ENCODE measurements at regions not wholly inside any gene's neighbourhood (a gene's known extent, or its start where the extent isn't known, plus 50 kb on each side); places are given as distances from the start of the nearest gene placed in this dataset.

DNA sequence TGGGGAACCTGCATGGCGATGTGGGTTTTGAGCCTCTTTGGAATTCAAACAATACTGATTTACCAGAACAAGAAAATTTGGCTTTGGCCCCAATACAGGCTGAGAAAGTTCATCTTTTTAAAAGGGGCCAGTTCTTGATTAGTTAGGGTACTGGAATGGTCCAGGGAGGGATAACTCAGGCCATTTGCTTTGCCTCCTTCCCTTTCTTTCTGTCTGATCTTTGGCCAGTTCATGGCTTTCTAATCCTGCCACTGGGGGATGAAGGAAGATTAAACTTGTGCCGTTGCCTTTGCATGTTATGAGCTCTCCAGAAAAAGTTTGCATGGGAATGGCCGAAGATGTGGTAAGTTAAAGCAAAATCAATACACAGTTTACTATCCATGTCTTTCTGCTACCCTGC is 78.4 kb downstream of the ADAMTS15 start:
- H3K9ac ChIP-seq (ENCODE audit: low read length): no peak overlapping the region
- no peaks in the 10 kb centered on the region for H3K9me3 ChIP-seq (ENCODE audit: control insufficient read depth, insufficient read depth, low read depth, low read length)
- H3K4me3 ChIP-seq (ENCODE audit: low read depth, low read length): no peak overlapping the region
- no peak overlapping the region for H3K27ac ChIP-seq (ENCODE audit: low read depth, low read length)
- H3K27me3 ChIP-seq (ENCODE audit: control insufficient read depth, insufficient read depth, low read length): 0 out of 2 replicates have a peak, but pooled peaks cover 3% of the 10 kb centered on the region
- H3K4me1 ChIP-seq (ENCODE audit: control insufficient read depth, insufficient read depth, low read length): peaks cover 29% of the 10 kb centered on the region
- H3K36me3 ChIP-seq (ENCODE audit: control insufficient read depth, insufficient read depth, low read length): no peaks in the 10 kb centered on the region

DNA sequence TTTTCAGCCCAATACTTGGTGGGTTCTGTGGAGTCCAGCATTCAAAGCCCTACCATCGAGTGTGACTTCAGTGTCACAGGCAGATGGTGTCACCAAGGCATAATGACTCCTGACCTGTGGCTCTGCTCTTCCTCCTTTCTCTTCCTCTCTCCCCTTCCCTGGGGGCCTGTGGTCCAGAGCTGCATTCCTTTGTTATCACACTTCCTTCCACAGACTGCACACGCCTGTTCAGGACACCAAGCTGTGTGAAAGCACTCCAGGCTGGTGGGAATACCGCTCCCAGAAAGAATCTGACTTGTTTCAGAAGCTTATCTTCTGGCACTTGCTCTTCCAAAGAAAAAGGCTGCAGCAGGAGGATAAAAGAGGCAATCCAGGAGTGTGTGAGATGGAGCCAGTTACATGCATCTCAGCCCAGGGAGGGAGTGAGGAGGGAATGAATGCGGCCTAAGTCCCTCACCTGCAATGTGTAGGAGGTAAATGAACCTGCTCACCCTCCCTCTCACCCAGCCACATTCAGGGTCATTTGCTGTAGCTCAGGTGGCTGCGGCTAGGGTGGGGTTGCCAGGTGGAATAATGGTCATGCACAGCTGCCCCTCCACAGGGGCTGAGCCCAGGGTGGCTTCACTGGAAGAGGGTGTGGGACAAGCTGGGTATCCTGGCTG is 79.3 kb downstream of the ADAMTS15 start:
- Histone ChIP-seq H3K9ac (ENCODE audit: low read length) (no peak overlapping the region), H3K27ac (ENCODE audit: low read depth, low read length) (no peak overlapping the region), H3K4me1 (ENCODE audit: control insufficient read depth, insufficient read depth, low read length) (peaks cover 21% of the 10 kb centered on the region), H3K27me3 (ENCODE audit: control insufficient read depth, insufficient read depth, low read length) (0 out of 2 replicates have a peak, but pooled peaks cover 3% of the 10 kb centered on the region), H3K9me3 (ENCODE audit: control insufficient read depth, insufficient read depth, low read depth, low read length) (no peaks in the 10 kb centered on the region), H3K4me3 (ENCODE audit: low read depth, low read length) (no peak overlapping the region), H3K36me3 (ENCODE audit: control insufficient read depth, insufficient read depth, low read length) (no peaks in the 10 kb centered on the region)

DNA sequence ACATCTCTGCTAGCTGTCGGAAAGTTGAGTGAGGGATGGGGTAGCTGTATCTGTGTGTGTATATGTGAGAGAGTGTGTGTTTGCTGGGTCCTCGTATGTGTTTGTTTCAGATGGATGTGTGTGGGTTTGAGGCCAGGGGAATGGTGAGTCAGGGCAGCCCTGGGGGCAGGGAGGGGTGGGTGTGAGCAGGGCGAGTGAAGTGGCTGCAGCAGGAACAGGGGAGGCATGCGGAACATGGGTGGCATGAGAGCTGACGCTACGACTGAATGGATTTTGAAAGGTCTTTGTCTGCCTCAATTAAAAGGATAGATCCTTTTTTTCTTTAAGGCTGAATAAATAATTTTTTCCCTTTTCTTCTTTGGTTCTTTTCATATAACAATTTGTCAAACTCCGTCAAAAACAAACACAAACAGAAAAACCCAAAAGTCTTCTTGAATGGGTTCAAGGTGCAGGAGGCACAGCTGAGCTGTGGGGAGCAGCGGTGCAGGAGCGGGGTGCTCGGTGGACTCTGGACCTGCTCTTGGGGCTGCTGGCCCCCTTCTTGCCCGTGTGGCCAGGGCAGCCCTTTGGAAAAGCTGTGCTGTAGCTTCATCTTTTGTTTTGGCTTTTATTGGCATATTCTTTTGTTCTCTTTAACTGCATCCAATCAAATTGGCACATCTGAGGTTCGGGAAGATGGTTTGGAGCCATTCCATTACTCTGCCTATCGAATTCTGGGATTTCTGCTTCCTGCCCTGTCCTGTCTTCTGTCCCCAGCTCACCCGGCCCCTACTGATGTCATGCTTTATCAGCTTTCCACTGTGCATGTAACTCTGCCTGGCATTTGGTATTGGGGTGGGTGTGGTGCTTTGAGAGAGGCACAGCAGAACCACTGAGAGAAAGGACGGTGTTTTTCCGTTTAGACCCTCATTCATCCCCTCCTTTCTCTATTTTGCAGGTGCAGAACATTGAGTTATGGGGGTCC is 80.1 kb downstream of the ADAMTS15 start:
- Histone ChIP-seq H3K9me3 (ENCODE audit: control insufficient read depth, insufficient read depth, low read depth, low read length) (no peaks in the 10 kb centered on the region), H3K27ac (ENCODE audit: low read depth, low read length) (no peak overlapping the region), H3K27me3 (ENCODE audit: control insufficient read depth, insufficient read depth, low read length) (no peaks in the 10 kb centered on the region), H3K4me1 (ENCODE audit: control insufficient read depth, insufficient read depth, low read length) (peaks cover 13% of the 10 kb centered on the region), H3K36me3 (ENCODE audit: control insufficient read depth, insufficient read depth, low read length) (no peaks in the 10 kb centered on the region), H3K9ac (ENCODE audit: low read length) (no peak overlapping the region), H3K4me3 (ENCODE audit: low read depth, low read length) (no peak overlapping the region)

DNA sequence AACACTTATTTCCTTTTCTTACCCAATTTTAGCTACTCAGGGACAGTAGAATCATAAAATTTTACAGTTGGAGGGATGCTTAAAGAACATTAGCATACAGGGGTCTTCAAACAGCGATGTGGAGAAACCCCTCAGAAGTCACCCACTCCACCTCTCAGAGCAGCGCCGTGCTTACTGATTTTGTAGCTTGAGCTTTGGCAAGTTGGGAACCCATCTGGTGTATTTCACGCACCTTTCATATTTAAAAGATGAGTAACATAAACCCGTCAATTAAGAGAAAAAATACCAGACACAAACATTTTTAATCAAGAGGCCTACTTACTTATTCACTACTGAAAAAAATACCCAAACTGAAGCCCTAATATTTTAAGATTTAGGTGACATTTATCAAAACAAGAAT is 80.9 kb downstream of the ADAMTS15 start:
- H3K27me3 ChIP-seq (ENCODE audit: control insufficient read depth, insufficient read depth, low read length): no peaks in the 10 kb centered on the region
- no peaks in the 10 kb centered on the region for H3K36me3 ChIP-seq (ENCODE audit: control insufficient read depth, insufficient read depth, low read length)
- no peak overlapping the region for H3K4me3 ChIP-seq (ENCODE audit: low read depth, low read length)
- H3K4me1 ChIP-seq (ENCODE audit: control insufficient read depth, insufficient read depth, low read length): peaks cover 8% of the 10 kb centered on the region; the same call in 1 of the 2 replicates
- H3K9me3 ChIP-seq (ENCODE audit: control insufficient read depth, insufficient read depth, low read depth, low read length): no peaks in the 10 kb centered on the region
- H3K9ac ChIP-seq (ENCODE audit: low read length): no peak overlapping the region
- H3K27ac ChIP-seq (ENCODE audit: low read depth, low read length): no peak overlapping the region

DNA sequence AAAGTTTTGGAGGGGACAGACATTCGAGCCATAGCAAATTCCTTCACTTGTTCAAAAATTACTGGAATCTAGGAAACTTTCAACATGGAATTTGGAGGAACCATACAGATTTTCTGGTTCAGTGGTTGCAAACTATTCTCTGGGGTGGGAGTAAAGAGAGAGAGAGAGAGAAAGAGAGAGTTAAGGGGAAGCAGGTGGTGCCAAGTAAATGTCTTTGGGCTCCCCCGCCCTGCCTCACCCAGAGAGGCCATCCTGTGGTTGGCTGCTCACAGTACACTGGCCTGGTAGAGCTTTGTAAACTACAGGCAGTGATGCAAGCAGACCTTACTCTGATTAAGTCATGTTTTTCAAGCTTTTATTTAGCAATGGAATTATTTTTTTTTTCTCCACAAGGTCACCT is 82.6 kb downstream of the ADAMTS15 start:
- H3K36me3 ChIP-seq (ENCODE audit: control insufficient read depth, insufficient read depth, low read length): no peaks in the 10 kb centered on the region
- no peaks in the 10 kb centered on the region for H3K9me3 ChIP-seq (ENCODE audit: control insufficient read depth, insufficient read depth, low read depth, low read length)
- H3K4me1 ChIP-seq (ENCODE audit: control insufficient read depth, insufficient read depth, low read length): peaks cover 9% of the 10 kb centered on the region; the same call in 1 of the 2 replicates
- H3K27ac ChIP-seq (ENCODE audit: low read depth, low read length): no peak overlapping the region
- H3K9ac ChIP-seq (ENCODE audit: low read length): no peak overlapping the region
- peaks cover 2% of the 10 kb centered on the region for H3K27me3 ChIP-seq (ENCODE audit: control insufficient read depth, insufficient read depth, low read length)
- H3K4me3 ChIP-seq (ENCODE audit: low read depth, low read length): no peak overlapping the region

DNA sequence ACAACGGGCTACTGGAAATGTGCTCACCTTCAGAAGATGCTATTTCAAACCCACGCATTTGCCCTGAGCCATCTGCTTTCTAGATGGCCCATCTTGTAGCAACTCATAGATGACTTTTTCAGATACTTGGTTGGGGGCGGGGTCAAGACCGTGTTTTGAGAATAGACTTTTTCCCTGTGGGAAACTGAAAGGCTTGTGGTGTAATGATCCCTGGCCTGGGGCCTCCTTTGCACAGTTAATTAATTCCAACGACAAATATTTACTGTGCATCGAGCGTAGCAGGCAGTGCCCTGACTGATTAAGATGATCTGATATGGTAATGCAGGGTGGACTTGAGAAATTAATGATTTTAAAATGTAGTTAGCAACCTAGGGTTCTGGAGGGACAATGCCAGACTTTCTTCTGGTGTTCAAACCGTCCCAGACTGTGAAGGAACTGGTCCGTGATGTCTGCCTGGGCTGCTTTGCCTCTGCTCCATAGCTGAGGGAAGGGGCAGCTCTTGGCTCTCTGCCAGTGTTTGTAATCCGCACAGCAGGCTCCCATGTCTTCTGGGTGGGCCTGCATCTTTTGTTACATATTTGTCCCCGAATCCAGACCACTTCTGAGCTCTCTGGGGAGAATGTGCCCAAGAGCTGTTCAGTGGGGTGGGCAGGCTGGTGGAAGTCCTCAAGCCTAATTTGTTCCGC is 84.8 kb downstream of the ADAMTS15 start:
- H3K9ac ChIP-seq (ENCODE audit: low read length): no peak overlapping the region
- H3K36me3 ChIP-seq (ENCODE audit: control insufficient read depth, insufficient read depth, low read length): no peaks in the 10 kb centered on the region
- peaks cover 3% of the 10 kb centered on the region; the same call in 1 of the 2 replicates for H3K4me1 ChIP-seq (ENCODE audit: control insufficient read depth, insufficient read depth, low read length)
- peaks cover 5% of the 10 kb centered on the region for H3K27me3 ChIP-seq (ENCODE audit: control insufficient read depth, insufficient read depth, low read length)
- H3K9me3 ChIP-seq (ENCODE audit: control insufficient read depth, insufficient read depth, low read depth, low read length): no peaks in the 10 kb centered on the region
- no peak overlapping the region for H3K4me3 ChIP-seq (ENCODE audit: low read depth, low read length)
- no peak overlapping the region for H3K27ac ChIP-seq (ENCODE audit: low read depth, low read length)

DNA sequence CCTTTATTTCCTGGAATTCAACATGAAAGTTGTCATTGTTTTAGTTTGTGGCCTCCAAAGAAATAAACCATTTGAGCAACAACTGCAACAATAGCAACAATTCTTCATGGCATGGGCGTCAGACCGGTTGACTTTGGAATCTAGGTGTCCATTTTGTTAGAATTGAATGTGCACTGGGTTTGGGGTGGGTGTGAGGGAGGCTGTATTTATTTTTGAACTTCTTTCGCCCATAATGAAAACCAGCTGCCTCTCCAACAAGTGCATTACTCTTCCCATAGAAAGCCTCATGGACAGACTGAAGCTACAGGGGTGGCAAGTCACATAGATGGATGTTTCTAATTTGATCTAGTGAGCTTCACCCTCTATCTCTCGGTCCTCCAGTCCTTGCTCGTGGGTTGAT is 85.4 kb downstream of the ADAMTS15 start:
- no peak overlapping the region for H3K27ac ChIP-seq (ENCODE audit: low read depth, low read length)

DNA sequence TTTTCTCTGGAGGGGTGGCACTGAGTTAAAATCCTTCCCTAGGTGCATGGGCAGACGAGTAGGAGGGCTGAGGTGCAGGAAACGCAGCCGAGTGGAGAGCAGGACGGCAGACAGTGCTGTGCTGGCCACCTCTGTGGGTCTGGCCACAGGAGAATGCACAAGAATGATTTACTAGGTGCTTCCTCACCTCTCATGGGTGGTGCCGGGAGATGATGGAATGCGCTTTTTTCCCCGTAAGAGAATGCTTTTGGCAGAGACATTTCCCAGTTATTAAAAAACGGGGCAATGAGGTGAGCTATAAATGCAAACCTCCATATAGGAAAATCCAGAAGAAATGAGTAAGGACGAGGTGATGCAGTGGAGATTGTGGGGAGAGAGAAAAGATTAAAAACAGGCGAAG is 86.1 kb downstream of the ADAMTS15 start:
- Histone ChIP-seq H3K9ac (ENCODE audit: low read length) (no peak overlapping the region), H3K27ac (ENCODE audit: low read depth, low read length) (no peak overlapping the region), H3K4me1 (ENCODE audit: control insufficient read depth, insufficient read depth, low read length) (peaks cover 3% of the 10 kb centered on the region; the same call in 1 of the 2 replicates), H3K4me3 (ENCODE audit: low read depth, low read length) (no peak overlapping the region), H3K27me3 (ENCODE audit: control insufficient read depth, insufficient read depth, low read length) (peaks cover 5% of the 10 kb centered on the region), H3K36me3 (ENCODE audit: control insufficient read depth, insufficient read depth, low read length) (no peaks in the 10 kb centered on the region), H3K9me3 (ENCODE audit: control insufficient read depth, insufficient read depth, low read depth, low read length) (no peaks in the 10 kb centered on the region)

More for the DNA sequence above, 85.4 kb downstream of the ADAMTS15 start:
- H3K36me3 ChIP-seq (ENCODE audit: control insufficient read depth, insufficient read depth, low read length): no peaks in the 10 kb centered on the region
- H3K9ac ChIP-seq (ENCODE audit: low read length): no peak overlapping the region
- H3K4me1 ChIP-seq (ENCODE audit: control insufficient read depth, insufficient read depth, low read length): peaks cover 3% of the 10 kb centered on the region; the same call in 1 of the 2 replicates
- H3K4me3 ChIP-seq (ENCODE audit: low read depth, low read length): no peak overlapping the region
- H3K27me3 ChIP-seq (ENCODE audit: control insufficient read depth, insufficient read depth, low read length): peaks cover 5% of the 10 kb centered on the region
- no peaks in the 10 kb centered on the region for H3K9me3 ChIP-seq (ENCODE audit: control insufficient read depth, insufficient read depth, low read depth, low read length)

DNA sequence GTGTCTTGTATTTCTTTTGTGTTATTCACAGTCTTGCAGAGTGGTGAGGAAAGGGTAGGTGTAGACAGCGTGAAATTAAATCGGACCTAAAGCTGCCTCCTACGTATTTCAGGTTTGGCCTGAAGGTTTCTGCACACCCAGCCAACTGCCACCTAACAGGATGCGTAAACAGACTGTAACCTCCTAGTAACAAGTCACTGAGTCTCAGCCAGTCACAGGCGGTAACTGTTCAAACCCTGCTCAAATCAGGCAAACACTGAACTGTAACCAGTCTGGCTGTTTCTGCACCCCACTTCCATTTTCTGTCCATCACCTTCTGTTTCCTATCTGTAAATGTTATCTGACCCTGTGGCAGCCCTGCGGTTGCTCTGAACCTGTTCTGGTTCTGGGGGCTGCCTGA is 87.1 kb downstream of the ADAMTS15 start:
- no peaks in the 10 kb centered on the region for H3K9me3 ChIP-seq (ENCODE audit: control insufficient read depth, insufficient read depth, low read depth, low read length)
- peaks cover 3% of the 10 kb centered on the region; the same call in 1 of the 2 replicates for H3K4me1 ChIP-seq (ENCODE audit: control insufficient read depth, insufficient read depth, low read length)
- no peak overlapping the region for H3K27ac ChIP-seq (ENCODE audit: low read depth, low read length)
- peaks cover 5% of the 10 kb centered on the region for H3K27me3 ChIP-seq (ENCODE audit: control insufficient read depth, insufficient read depth, low read length)
- no peak overlapping the region for H3K9ac ChIP-seq (ENCODE audit: low read length)
- H3K4me3 ChIP-seq (ENCODE audit: low read depth, low read length): no peak overlapping the region
- no peaks in the 10 kb centered on the region for H3K36me3 ChIP-seq (ENCODE audit: control insufficient read depth, insufficient read depth, low read length)

DNA sequence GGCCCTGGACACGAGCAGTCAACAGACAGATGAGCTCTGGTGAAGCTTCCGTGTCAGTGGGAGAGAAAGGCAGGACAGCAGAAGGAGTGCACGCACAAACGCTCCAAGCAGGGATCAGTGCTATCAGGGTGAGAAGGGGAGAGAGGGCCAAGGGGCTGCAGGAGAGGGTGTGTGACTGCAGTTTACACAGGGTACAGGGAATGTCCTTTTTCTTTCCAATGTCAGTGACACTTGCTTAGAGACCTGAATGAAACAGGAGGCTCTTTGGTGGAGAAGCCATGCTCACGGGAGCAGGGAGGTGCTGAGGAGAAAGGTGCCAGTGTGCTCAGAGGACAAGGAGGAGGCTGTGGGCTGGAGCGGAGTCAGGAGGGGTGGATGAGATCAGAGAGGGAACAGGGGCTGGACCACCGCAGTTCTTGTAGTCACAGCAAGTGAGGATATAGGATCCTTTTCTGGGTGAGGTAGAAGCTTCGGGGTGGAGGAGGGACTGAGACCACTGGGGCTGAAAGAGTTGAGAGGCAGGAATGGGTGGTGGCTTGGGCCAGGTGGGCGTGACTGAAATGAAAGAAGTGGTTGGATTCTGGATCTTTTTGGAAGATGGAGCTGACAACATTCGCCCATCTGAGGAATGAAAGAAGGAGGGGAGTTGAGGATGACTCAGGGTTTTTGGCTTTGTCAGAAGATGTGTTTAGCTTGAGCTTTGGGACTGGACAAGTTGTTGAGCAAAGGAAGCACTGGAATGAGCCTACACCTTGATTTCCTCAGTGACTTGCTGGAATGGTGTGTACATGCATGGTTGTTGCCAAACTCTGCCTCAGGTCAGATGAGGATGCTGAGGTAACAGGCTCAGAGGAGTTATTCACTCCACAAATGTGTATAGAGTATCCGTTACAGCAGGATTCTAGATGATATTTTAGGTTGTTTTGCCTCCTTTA is 87.9 kb downstream of the ADAMTS15 start:
- H3K4me1 ChIP-seq (ENCODE audit: control insufficient read depth, insufficient read depth, low read length): peaks cover 3% of the 10 kb centered on the region; the same call in 1 of the 2 replicates
- peaks cover 5% of the 10 kb centered on the region for H3K27me3 ChIP-seq (ENCODE audit: control insufficient read depth, insufficient read depth, low read length)
- no peaks in the 10 kb centered on the region for H3K36me3 ChIP-seq (ENCODE audit: control insufficient read depth, insufficient read depth, low read length)
- H3K9me3 ChIP-seq (ENCODE audit: control insufficient read depth, insufficient read depth, low read depth, low read length): no peaks in the 10 kb centered on the region
- no peak overlapping the region for H3K9ac ChIP-seq (ENCODE audit: low read length)
- H3K27ac ChIP-seq (ENCODE audit: low read depth, low read length): no peak overlapping the region
- no peak overlapping the region for H3K4me3 ChIP-seq (ENCODE audit: low read depth, low read length)

Data from HUES6 (cell line).